SK-N-SH treated with all-trans-retinoic acid at 6 μM for 48 hours (cell line): ENCODE measurements at regions not wholly inside any gene's neighbourhood (a gene's known extent, or its start where the extent isn't known, plus 50 kb on each side); places are given as distances from the start of the nearest gene placed in this dataset.

Source experiments
- ARNTL ChIP-seq: fragments of 450-650 bp; formaldehyde crosslinking; IDR thresholded peaks from 2 replicates; pipeline ENCODE4 v1.5.0; 2020; ENCODE audit warnings: low read depth, mild to moderate bottlenecking, moderate library complexity, borderline replicate concordance
- BACH2 ChIP-seq: fragments of 250-450 bp; sonication (Bioruptor Pico); IDR thresholded peaks from 2 replicates; pipeline ENCODE4 v1.9.0; 2021; ENCODE audit warnings: mild to moderate bottlenecking, borderline replicate concordance
- CREB5 ChIP-seq: fragments of 250-450 bp; sonication (Bioruptor Pico); IDR thresholded peaks from 2 replicates; pipeline ENCODE4 v1.5.1; 2020; ENCODE audit warnings: low read depth, mild to moderate bottlenecking, moderate library complexity
- GLIS3 ChIP-seq: fragments of 250-450 bp; sonication (Bioruptor Pico); IDR thresholded peaks from 2 replicates; pipeline ENCODE4 v1.5.0; 2020; ENCODE audit warnings: mild to moderate bottlenecking, moderate library complexity
- PATZ1 ChIP-seq: fragments of 250-450 bp; sonication (Bioruptor Pico); IDR thresholded peaks from 2 replicates; pipeline ENCODE4 v1.8.0; 2020; ENCODE audit warnings: mild to moderate bottlenecking, moderate library complexity, borderline replicate concordance
- POU6F1 ChIP-seq: fragments of 250-450 bp; sonication (Bioruptor Pico); IDR thresholded peaks from 2 replicates; pipeline ENCODE4 v1.8.0; 2021; ENCODE audit warnings: low read depth, mild to moderate bottlenecking, moderate library complexity, borderline replicate concordance
- PPARA ChIP-seq: fragments of 250-450 bp; sonication (Bioruptor Pico); IDR thresholded peaks from 2 replicates; pipeline ENCODE4 v1.5.0; 2020; ENCODE audit warnings: mild to moderate bottlenecking, borderline replicate concordance
- RARB ChIP-seq: fragments of 250-450 bp; sonication (Bioruptor Pico); IDR thresholded peaks from 2 replicates; pipeline ENCODE4 v1.8.0; 2021; ENCODE audit warnings: mild to moderate bottlenecking, moderate library complexity
- TCF4 ChIP-seq: fragments of 250-450 bp; sonication (Bioruptor Pico); IDR thresholded peaks from 2 replicates; pipeline ENCODE4 v1.8.0; 2021; ENCODE audit warnings: mild to moderate bottlenecking, moderate library complexity, borderline replicate concordance
- TOX ChIP-seq: fragments of 250-450 bp; sonication (Bioruptor Pico); IDR thresholded peaks from 2 replicates; pipeline ENCODE4 v1.8.0; 2021; ENCODE audit warnings: mild to moderate bottlenecking, moderate library complexity, borderline replicate concordance
- ZFP3 ChIP-seq: fragments of 250-450 bp; sonication (Bioruptor Pico); IDR thresholded peaks from 2 replicates; pipeline ENCODE4 v1.5.0; 2020; ENCODE audit warnings: mild to moderate bottlenecking, moderate library complexity
- ZNF8 ChIP-seq: fragments of 450-650 bp; formaldehyde crosslinking; IDR thresholded peaks from 2 replicates; pipeline ENCODE4 v1.5.0; 2020; ENCODE audit warnings: mild to moderate bottlenecking, moderate library complexity

- TF ChIP-seq RARB (CRISPR knock-in tag): no peak
- TF ChIP-seq ARNTL: no peak
- TF ChIP-seq GLIS3 (CRISPR knock-in tag): no peak
- no peak for TF ChIP-seq PATZ1 (CRISPR knock-in tag)
- no peak for TF ChIP-seq PPARA
- no peak for TF ChIP-seq ZFP3 (CRISPR knock-in tag)
- no peak for TF ChIP-seq POU6F1 (CRISPR knock-in tag)
- no peak for TF ChIP-seq CREB5 (CRISPR knock-in tag)
- TF ChIP-seq TCF4 (CRISPR knock-in tag): no peak
- no peak for TF ChIP-seq TOX (CRISPR knock-in tag)
- no peak for TF ChIP-seq BACH2 (CRISPR knock-in tag)
- TF ChIP-seq ZNF8: no peak
These were observed 89.5 kb upstream of the ARRDC3 start for GRCh38 chr5:91472631-91473030.
